ENCODE measurements at regions not wholly inside any gene's neighbourhood (a gene's known extent, or its start where the extent isn't known, plus 50 kb on each side); places are given as distances from the start of the nearest gene placed in this dataset.

- Histone ChIP-seq H3K4me2 (ENCODE audit: low read length) (no peak overlapping the region), H3K27ac (ENCODE audit: low read depth, low read length, poor library complexity, severe bottlenecking) (no peak overlapping the region), H3K9ac (ENCODE audit: low read length) (no peak overlapping the region), H3K9me3 (ENCODE audit: low read length) (no peaks in the 10 kb centered on the region), H3K9me2 (ENCODE audit: low read depth, low read length) (no peaks in the 10 kb centered on the region), H3K4me1 (ENCODE audit: insufficient read depth, low read length, severe bottlenecking) (no peaks in the 10 kb centered on the region), H3K27me3 (ENCODE audit: insufficient read depth, low read length) (no peaks in the 10 kb centered on the region), H3K79me2 (ENCODE audit: insufficient read depth, low read length) (no peaks in the 10 kb centered on the region), H3K36me3 (ENCODE audit: insufficient read depth, low read length) (peaks cover 4% of the 10 kb centered on the region), H4K20me1 (ENCODE audit: insufficient read depth, low read length) (no peaks in the 10 kb centered on the region), H2AFZ (ENCODE audit: low read length) (no peak overlapping the region), H3K4me3 (ENCODE audit: low read depth, low read length, poor library complexity, severe bottlenecking) (no peak overlapping the region), H3F3A (ENCODE audit: insufficient read depth, low read length) (no peaks in the 10 kb centered on the region)
- no peak for TF ChIP-seq EZH2 (IDR thresholded peaks at IDR 0.05; ENCODE audit: borderline replicate concordance, low read length)
- no peak for TF ChIP-seq CTCF (IDR thresholded peaks at IDR 0.05; ENCODE audit: low read length)
These were observed 54.4 kb upstream of the TINAGL1 start for GRCh38 chr1:31521761-31522555.

GRCh38 chr1:31522556-31522845 is 53.8 kb upstream of the TINAGL1 start:
- Histone ChIP-seq H3K9me2 (ENCODE audit: low read depth, low read length) (no peaks in the 10 kb centered on the region), H3K4me2 (ENCODE audit: low read length) (no peak overlapping the region), H3K4me1 (ENCODE audit: insufficient read depth, low read length, severe bottlenecking) (no peaks in the 10 kb centered on the region), H3K27me3 (ENCODE audit: insufficient read depth, low read length) (no peaks in the 10 kb centered on the region), H3K9ac (ENCODE audit: low read length) (no peak overlapping the region), H2AFZ (ENCODE audit: low read length) (no peak overlapping the region), H4K20me1 (ENCODE audit: insufficient read depth, low read length) (no peaks in the 10 kb centered on the region), H3K36me3 (ENCODE audit: insufficient read depth, low read length) (peaks cover 4% of the 10 kb centered on the region), H3F3A (ENCODE audit: insufficient read depth, low read length) (no peaks in the 10 kb centered on the region), H3K27ac (ENCODE audit: low read depth, low read length, poor library complexity, severe bottlenecking) (no peak overlapping the region), H3K4me3 (ENCODE audit: low read depth, low read length, poor library complexity, severe bottlenecking) (no peak overlapping the region), H3K9me3 (ENCODE audit: low read length) (no peaks in the 10 kb centered on the region), H3K79me2 (ENCODE audit: insufficient read depth, low read length) (no peaks in the 10 kb centered on the region)
- no peak for TF ChIP-seq CTCF (IDR thresholded peaks at IDR 0.05; ENCODE audit: low read length)
- TF ChIP-seq EZH2 (IDR thresholded peaks at IDR 0.05; ENCODE audit: borderline replicate concordance, low read length) = no peak

- H3K4me2 ChIP-seq (ENCODE audit: low read length) = no peak overlapping the region
These were observed 53.3 kb upstream of the TINAGL1 start for GRCh38 chr1:31523012-31523411.

More at GRCh38 chr1:31523012-31523411, 53.3 kb upstream of the TINAGL1 start:
- no peak for TF ChIP-seq CTCF (IDR thresholded peaks at IDR 0.05; ENCODE audit: low read length)
- no peak for TF ChIP-seq EZH2 (IDR thresholded peaks at IDR 0.05; ENCODE audit: borderline replicate concordance, low read length)
- no peak overlapping the region for H3K4me3 ChIP-seq (ENCODE audit: low read depth, low read length, poor library complexity, severe bottlenecking)
- no peaks in the 10 kb centered on the region for H3K9me3 ChIP-seq (ENCODE audit: low read length)
- no peaks in the 10 kb centered on the region for H4K20me1 ChIP-seq (ENCODE audit: insufficient read depth, low read length)
- no peak overlapping the region for H2AFZ ChIP-seq (ENCODE audit: low read length)
- H3K27me3 ChIP-seq (ENCODE audit: insufficient read depth, low read length) = no peaks in the 10 kb centered on the region
- no peaks in the 10 kb centered on the region for H3K4me1 ChIP-seq (ENCODE audit: insufficient read depth, low read length, severe bottlenecking)
- H3K9ac ChIP-seq (ENCODE audit: low read length) = no peak overlapping the region
- no peak overlapping the region for H3K27ac ChIP-seq (ENCODE audit: low read depth, low read length, poor library complexity, severe bottlenecking)
- no peaks in the 10 kb centered on the region for H3K9me2 ChIP-seq (ENCODE audit: low read depth, low read length)
- H3K36me3 ChIP-seq (ENCODE audit: insufficient read depth, low read length) = peaks cover 4% of the 10 kb centered on the region
- no peaks in the 10 kb centered on the region for H3K79me2 ChIP-seq (ENCODE audit: insufficient read depth, low read length)
- no peaks in the 10 kb centered on the region for H3F3A ChIP-seq (ENCODE audit: insufficient read depth, low read length)
